IMR-90 (cell line): ENCODE measurements at regions not wholly inside any gene's neighbourhood (a gene's known extent, or its start where the extent isn't known, plus 50 kb on each side); places are given as distances from the start of the nearest gene placed in this dataset.

Experiments
- ATAC-seq: fragments of 200-7000 bp; cut with Tn5 transposase; 2 replicates; pipeline ENCODE4 v1.9.1; 2020; ENCODE audit warnings: low read depth, mild to moderate bottlenecking, moderate library complexity
- BruUV-seq: library from RNA; stranded (reverse); fragments of 400-500 nt; replicated peaks from 2 replicates; lab custom pipeline; 2021; lab: Mats Ljungman, UMichigan
- CTCF ChIA-PET: fragments of 300-600 bp; formaldehyde crosslinking; extraction: SDS; loops from one replicate; lab custom pipeline; 2021; ENCODE audit warnings: antibody characterized with exemption; lab: Yijun Ruan, JAX
- POLR2A ChIA-PET: fragments of 300-600 bp; sonication (Branson Sonifier 250); formaldehyde crosslinking; loops from one replicate; lab custom pipeline; 2022; ENCODE audit warnings: antibody characterized with exemption; ENCODE audit not compliant: unreplicated experiment; lab: Charles Lee
- DNase-seq: peaks from one replicate; pipeline ENCODE4 v3.0.0; 2013
- H2AFZ ChIP-seq: replicated peaks from 2 replicates; pipeline ENCODE3; 2013; ENCODE audit warnings: low read length, mild to moderate bottlenecking; ENCODE audit not compliant: poor library complexity
- H2AK5ac ChIP-seq: 2 replicates; pipeline ENCODE4 v1.6.1; 2013; ENCODE audit warnings: low read depth, low read length, inconsistent platforms
- H2AK9ac ChIP-seq: replicated peaks from 2 replicates; pipeline ENCODE3; 2013; ENCODE audit warnings: mild to moderate bottlenecking, low read depth, low read length, moderate library complexity; ENCODE audit not compliant: poor library complexity
- H2BK120ac ChIP-seq: 2 replicates; pipeline ENCODE4 v1.6.1; 2013; ENCODE audit warnings: low read depth, low read length, inconsistent platforms
- H2BK15ac ChIP-seq: 3 replicates; pipeline ENCODE4 v1.6.1; 2013; ENCODE audit warnings: low read depth, low read length, inconsistent platforms
- H2BK20ac ChIP-seq: 2 replicates; pipeline ENCODE4 v1.6.1; 2013; ENCODE audit warnings: low read depth, mild to moderate bottlenecking, inconsistent platforms, low read length, moderate library complexity
- H2BK5ac ChIP-seq: 2 replicates; pipeline ENCODE4 v1.6.1; 2013; ENCODE audit warnings: mild to moderate bottlenecking, low read depth, low read length, inconsistent platforms; ENCODE audit not compliant: poor library complexity, severe bottlenecking
- H3K14ac ChIP-seq: replicated peaks from 2 replicates; pipeline ENCODE4 v1.6.1; 2013; ENCODE audit warnings: low read depth, low read length, inconsistent platforms
- H3K18ac ChIP-seq: 2 replicates; pipeline ENCODE4 v1.6.1; 2013; ENCODE audit warnings: low read depth, low read length, control low read depth
- H3K23ac ChIP-seq: 2 replicates; pipeline ENCODE4 v1.6.1; 2013; ENCODE audit warnings: low read depth, low read length, inconsistent platforms
- H3K27ac ChIP-seq: 2 replicates; pipeline ENCODE4 v1.5.1; 2013; ENCODE audit warnings: mild to moderate bottlenecking, control low read depth, low read length; ENCODE audit not compliant: insufficient read depth
- H3K27me3 ChIP-seq: 2 replicates; pipeline ENCODE4 v1.6.1; 2013; ENCODE audit warnings: low read length; ENCODE audit not compliant: control insufficient read depth, insufficient read depth
- H3K36me3 ChIP-seq: 2 replicates; pipeline ENCODE4 v1.6.1; 2013; ENCODE audit warnings: low read length, mixed read lengths; ENCODE audit not compliant: control insufficient read depth, insufficient read depth
- H3K4ac ChIP-seq: 2 replicates; pipeline ENCODE4 v1.6.1; 2013; ENCODE audit warnings: low read depth, low read length, inconsistent platforms
- H3K4me1 ChIP-seq: 2 replicates; pipeline ENCODE4 v1.6.1; 2013; ENCODE audit warnings: low read length, mixed read lengths; ENCODE audit not compliant: control insufficient read depth, insufficient read depth
- H3K4me2 ChIP-seq: 2 replicates; pipeline ENCODE4 v1.6.1; 2013; ENCODE audit warnings: low read depth, mild to moderate bottlenecking, control low read depth, low read length, moderate library complexity
- H3K4me3 ChIP-seq: 2 replicates; pipeline ENCODE4 v1.5.1; 2013; ENCODE audit warnings: low read depth, mild to moderate bottlenecking, control low read depth, low read length, moderate library complexity; ENCODE audit not compliant: insufficient read depth
- H3K56ac ChIP-seq: 2 replicates; pipeline ENCODE4 v1.6.1; 2013; ENCODE audit warnings: low read length, inconsistent platforms; ENCODE audit not compliant: insufficient read depth; ENCODE audit errors: extremely low read depth
- H3K79me1 ChIP-seq, 2 experiments: 2 replicates each; pipeline ENCODE4 v1.6.1; 2013; ENCODE audit warnings: low read length in 2 of 2, inconsistent platforms in 1 of 2, low read depth in 1 of 2
- H3K9ac ChIP-seq: 2 replicates; pipeline ENCODE4 v1.6.1; 2013; ENCODE audit warnings: low read depth, low read length, control low read depth
- H3K9me1 ChIP-seq: 2 replicates; pipeline ENCODE4 v1.6.1; 2013; ENCODE audit warnings: low read length, inconsistent platforms; ENCODE audit not compliant: insufficient read depth
- H3K9me3 ChIP-seq: 2 replicates; pipeline ENCODE4 v1.6.1; 2013; ENCODE audit warnings: low read length; ENCODE audit not compliant: control insufficient read depth, insufficient read depth
- H4K20me1 ChIP-seq: 2 replicates; pipeline ENCODE4 v1.6.1; 2013; ENCODE audit warnings: low read length, inconsistent platforms; ENCODE audit not compliant: insufficient read depth
- H4K5ac ChIP-seq: 2 replicates; pipeline ENCODE4 v1.6.1; 2013; ENCODE audit warnings: mild to moderate bottlenecking, low read depth, low read length, control low read depth
- H4K8ac ChIP-seq, 2 experiments: 2 replicates each; pipeline ENCODE4 v1.6.1; 2013; ENCODE audit warnings: low read depth in 2 of 2, low read length in 2 of 2, control low read depth in 1 of 2, inconsistent platforms in 1 of 2
- H4K91ac ChIP-seq: 2 replicates; pipeline ENCODE4 v1.6.1; 2013; ENCODE audit warnings: low read depth, low read length, inconsistent platforms; ENCODE audit not compliant: insufficient read depth
- BHLHE40 ChIP-seq: fragments of 150-350 bp; IDR thresholded peaks from 2 replicates; pipeline ENCODE4 v1.6.1; 2016; ENCODE audit warnings: mild to moderate bottlenecking, low read depth, low read length
- CEBPB ChIP-seq: IDR thresholded peaks from 2 replicates; pipeline ENCODE4 v1.6.1; 2012; ENCODE audit warnings: low read depth, low read length, improper control_type of control experiment
- CHD1 ChIP-seq: IDR thresholded peaks from 2 replicates; pipeline ENCODE4 v1.6.1; 2012; ENCODE audit warnings: low read depth, low read length, improper control_type of control experiment
- CTCF ChIP-seq: conservative IDR thresholded peaks from 2 replicates; pipeline ENCODE4 v1.5.1; 2012; ENCODE audit warnings: mild to moderate bottlenecking, low read depth, low read length, improper control_type of control experiment
- FOS ChIP-seq: fragments of 150-350 bp; IDR thresholded peaks from 2 replicates; pipeline ENCODE4 v1.6.1; 2016; ENCODE audit warnings: low read depth, low read length
- MAFK ChIP-seq: IDR thresholded peaks from 2 replicates; pipeline ENCODE4 v1.6.1; 2012; ENCODE audit warnings: low read depth, low read length, improper control_type of control experiment
- MAZ ChIP-seq: IDR thresholded peaks from 2 replicates; pipeline ENCODE4 v1.6.1; 2012; ENCODE audit warnings: low read depth, mild to moderate bottlenecking, low read length, improper control_type of control experiment, moderate library complexity, borderline replicate concordance
- MXI1 ChIP-seq: IDR thresholded peaks from 2 replicates; pipeline ENCODE4 v1.6.1; 2012; ENCODE audit warnings: low read depth, mild to moderate bottlenecking, low read length, moderate library complexity, borderline replicate concordance
- NFE2L2 ChIP-seq: fragments of 150-350 bp; IDR thresholded peaks from 2 replicates; pipeline ENCODE4 v1.6.1; 2016; ENCODE audit warnings: low read depth, mild to moderate bottlenecking, low read length
- POLR2A ChIP-seq: IDR thresholded peaks from 2 replicates; pipeline ENCODE4 v1.6.1; 2012; ENCODE audit warnings: mild to moderate bottlenecking, low read depth, low read length
- RAD21 ChIP-seq: IDR thresholded peaks from 2 replicates; pipeline ENCODE4 v1.6.1; 2012; ENCODE audit warnings: low read length, improper control_type of control experiment
- RCOR1 ChIP-seq: IDR thresholded peaks from 2 replicates; pipeline ENCODE4 v1.6.1; 2012; ENCODE audit warnings: mild to moderate bottlenecking, low read length, improper control_type of control experiment; ENCODE audit not compliant: insufficient replicate concordance
- RFX5 ChIP-seq: IDR thresholded peaks from 2 replicates; pipeline ENCODE4 v1.8.0; 2012; ENCODE audit warnings: low read depth, mild to moderate bottlenecking, low read length, moderate library complexity
- SMC3 ChIP-seq: fragments of 150-350 bp; IDR thresholded peaks from 2 replicates; pipeline ENCODE4 v1.6.1; 2016; ENCODE audit warnings: low read depth, mild to moderate bottlenecking, antibody characterized with exemption, low read length, moderate library complexity
- WGBS, 2 experiments: methylation state at CpG; one replicate each; pipeline versions ENCODE4 v1.1.5 to v1.1.7; 2013; ENCODE audit warnings: missing lambda C conversion rate in 2 of 2; ENCODE audit not compliant: insufficient read length in 1 of 2; ENCODE audit errors: extremely low coverage in 2 of 2; 5-methylcytosine and 5-hydroxymethylcytosine counted together
- dilution Hi-C: fragments of 300-500 bp; cut with HindIII; formaldehyde crosslinking; loops from one replicate; pipeline ENCODE4 v1.14.3; 2018; ENCODE audit warnings: low sequenced_read_pairs; ENCODE audit not compliant: unreplicated experiment
- in situ Hi-C: fragments of 300-500 bp; cut with MboI; formaldehyde crosslinking; loops from 3 replicates; pipeline ENCODE4 v1.14.3; 2019; ENCODE audit warnings: low sequenced_read_pairs, inconsistent platforms, mixed read lengths
- intact Hi-C: fragments of 100-400 bp; cut with micrococcal nuclease; formaldehyde crosslinking; loops from 2 replicates; pipeline ENCODE4 v1.10.0; 2022
- TF ChIP-seq, protein P1 (sequence below): fragments of 150-350 bp; IDR thresholded peaks from 2 replicates; pipeline ENCODE4 v1.6.1; 2016; ENCODE audit warnings: low read depth, mild to moderate bottlenecking, low read length, moderate library complexity, borderline replicate concordance

DNA sequence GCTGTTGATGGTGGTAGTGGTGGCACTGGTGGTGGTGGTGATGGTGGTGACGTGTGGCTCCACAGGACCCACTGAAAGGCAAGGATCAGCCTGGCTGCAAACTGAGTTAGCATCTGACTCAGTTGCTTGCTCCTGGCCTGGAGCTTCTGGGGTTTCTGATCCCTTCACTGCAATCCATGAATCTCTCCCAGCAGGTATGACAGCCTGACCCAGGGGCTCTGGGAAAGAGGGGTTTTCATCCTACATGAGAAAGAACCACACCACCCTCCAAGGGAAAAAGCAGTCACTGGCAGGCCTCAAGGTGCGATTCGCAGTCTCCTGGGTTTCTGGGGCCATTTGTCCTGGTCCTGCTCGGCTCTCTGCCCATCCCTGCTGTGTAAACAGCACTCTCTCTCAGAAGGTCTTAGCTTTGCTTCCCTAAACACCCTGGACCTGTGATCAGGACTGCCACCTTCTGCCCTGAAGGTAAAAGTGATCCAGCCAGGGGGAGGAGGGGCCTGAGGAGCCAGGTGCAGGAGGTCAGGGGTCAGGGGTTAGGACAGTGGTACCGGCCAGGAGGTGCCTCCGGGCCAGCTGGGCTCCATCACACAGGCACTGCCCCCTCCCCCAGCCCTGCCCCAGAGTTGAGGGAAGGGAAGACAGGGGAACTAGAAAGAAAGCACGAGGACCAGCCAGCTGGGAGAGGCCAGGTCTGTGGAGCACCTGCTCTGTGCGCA is 152.0 kb downstream of the BMP7 start:
- no TSS peak for BruUV-seq
- CTCF ChIA-PET = interaction anchor here (0.5 kb wide), 1 partner anchor 170 kb away, joined by 3 read pairs; no protein-coding TSS in a partner anchor

More for the DNA sequence above, 152.0 kb downstream of the BMP7 start:
- Histone ChIP-seq H2BK120ac (no peak overlapping the region), H3K27me3 (no peaks in the 10 kb centered on the region), H3K36me3 (no peaks in the 10 kb centered on the region), H3K79me1 (no peaks in the 10 kb centered on the region), H4K91ac (no peak overlapping the region), H4K5ac (no peak overlapping the region), H3K14ac (no peak overlapping the region), H2AK9ac (no peak overlapping the region), H3K56ac (no peak overlapping the region), H3K9ac (no peak overlapping the region), H3K27ac (no peak overlapping the region), H2AFZ (no peak overlapping the region), H2BK20ac (no peak overlapping the region), H3K4me3 (no peak overlapping the region), H3K9me1 (no peaks in the 10 kb centered on the region), H2BK15ac (no peak overlapping the region), H2AK5ac (no peak overlapping the region), H2BK5ac (no peak overlapping the region), H3K9me3 (peaks cover 17% of the 10 kb centered on the region), H3K23ac (no peak overlapping the region), H4K20me1 (no peaks in the 10 kb centered on the region), H3K4ac (no peak overlapping the region), H4K8ac (no peak overlapping the region), H3K4me1 (no peaks in the 10 kb centered on the region), H3K4me2 (no peak overlapping the region), H3K18ac (no peak overlapping the region)
- no peak for TF ChIP-seq MXI1
- TF ChIP-seq RCOR1 = no peak
- TF ChIP-seq MAFK = no peak
- TF ChIP-seq NFE2L2 = no peak
- no peak for TF ChIP-seq RFX5
- TF ChIP-seq POLR2A = no peak
- TF ChIP-seq SMC3 = no peak
- TF ChIP-seq CTCF = no peak
- TF ChIP-seq, protein P1, sequence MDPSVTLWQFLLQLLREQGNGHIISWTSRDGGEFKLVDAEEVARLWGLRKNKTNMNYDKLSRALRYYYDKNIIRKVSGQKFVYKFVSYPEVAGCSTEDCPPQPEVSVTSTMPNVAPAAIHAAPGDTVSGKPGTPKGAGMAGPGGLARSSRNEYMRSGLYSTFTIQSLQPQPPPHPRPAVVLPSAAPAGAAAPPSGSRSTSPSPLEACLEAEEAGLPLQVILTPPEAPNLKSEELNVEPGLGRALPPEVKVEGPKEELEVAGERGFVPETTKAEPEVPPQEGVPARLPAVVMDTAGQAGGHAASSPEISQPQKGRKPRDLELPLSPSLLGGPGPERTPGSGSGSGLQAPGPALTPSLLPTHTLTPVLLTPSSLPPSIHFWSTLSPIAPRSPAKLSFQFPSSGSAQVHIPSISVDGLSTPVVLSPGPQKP = no peak
- TF ChIP-seq CEBPB = no peak
- TF ChIP-seq RAD21 = no peak
- no peak for TF ChIP-seq MAZ
- no peak for TF ChIP-seq FOS
- no peak for TF ChIP-seq BHLHE40
- no peak for TF ChIP-seq CHD1
- intact Hi-C loops = no loop called here
- ATAC-seq (no peak), DNase-seq (no peak)
- in situ Hi-C loops = no loop called here
- POLR2A ChIA-PET = no interaction called here
- dilution Hi-C loops = no loop called here
- 67% methylated on average over 1 of the region's 8 CpGs; no CpG with 5 or more reads in 1 of the 2 experiments for WGBS, 2 experiments
